HCT116 (cell line): ENCODE measurements at regions not wholly inside any gene's neighbourhood (a gene's known extent, or its start where the extent isn't known, plus 50 kb on each side); places are given as distances from the start of the nearest gene placed in this dataset.

Source experiments
- ATAC-seq: fragments of 200-7000 bp; cut with Tn5 transposase; 2 replicates; pipeline ENCODE4 v1.9.1; 2020; ENCODE audit warnings: mild to moderate bottlenecking, moderate library complexity
- BruUV-seq: library from RNA; stranded (reverse); fragments of 400-500 nt; replicated peaks from 2 replicates; lab custom pipeline; 2021; lab: Mats Ljungman, UMichigan
- CTCF ChIA-PET: fragments of 300-600 bp; sonication (Branson Sonifier 250); formaldehyde crosslinking; loops from one replicate; lab custom pipeline; 2021; ENCODE audit warnings: antibody characterized with exemption; lab: Charles Lee
- POLR2A ChIA-PET: fragments of 300-600, 350-600 bp; sonication (Branson Sonifier 250); formaldehyde crosslinking; loops from one replicate; lab custom pipeline; 2021; ENCODE audit warnings: antibody characterized with exemption; lab: Charles Lee
- RAD21 ChIA-PET, 2 experiments: fragments of 300-600 bp; sonication (Branson Sonifier 250); formaldehyde crosslinking; loops; one replicate each; lab custom pipeline; 2023; ENCODE audit warnings: low total read pairs in 2 of 2; ENCODE audit not compliant: uncharacterized antibody in 2 of 2, unreplicated experiment in 2 of 2, low non-redundant PET in 1 of 2; lab: Charles Lee
- DNase-seq: peaks from one replicate; pipeline ENCODE4 v3.0.0-alpha.2; 2010; ENCODE audit warnings: low read depth, low spot score
- H2AFZ ChIP-seq: fragments of 200-600 bp; shearing (Covaris generic), sonication (generic); 2 replicates; pipeline ENCODE4 v1.6.1; 2017; ENCODE audit warnings: low read depth, mixed run types, mixed read lengths, antibody characterized with exemption, low read length; ENCODE audit not compliant: poor library complexity, severe bottlenecking
- H3K27ac ChIP-seq: 2 replicates; pipeline ENCODE4 v1.5.1; 2012; ENCODE audit warnings: low read depth, low read length
- H3K27me3 ChIP-seq: fragments of 200-600 bp; sonication (generic); 2 replicates; pipeline ENCODE4 v1.6.1; 2016; ENCODE audit warnings: mixed run types, low read length, mixed read lengths; ENCODE audit not compliant: insufficient read depth
- H3K36me3 ChIP-seq, 2 experiments: fragments of 200-500 bp in 1 of 2; fragments of 200-600 bp in 1 of 2; sonication (Bioruptor generic) in 1 of 2; sonication (generic) in 1 of 2; 2 replicates each; pipeline versions ENCODE4 v1.5.1 to v1.6.1; 2014 to 2016; ENCODE audit warnings: low read length in 2 of 2, inconsistent platforms in 1 of 2, mixed read lengths in 1 of 2, mixed run types in 1 of 2; ENCODE audit not compliant: insufficient read depth in 2 of 2, control insufficient read depth in 1 of 2
- H3K4me1 ChIP-seq, 2 experiments: fragments of 200-600 bp in 1 of 2; sonication (generic) in 1 of 2; 2 replicates each; pipeline versions ENCODE4 v1.5.1 to v1.6.1; 2012 to 2017; ENCODE audit warnings: low read length in 2 of 2, inconsistent platforms in 1 of 2, mild to moderate bottlenecking in 1 of 2, mixed read lengths in 1 of 2, mixed run types in 1 of 2, moderate library complexity in 1 of 2; ENCODE audit not compliant: insufficient read depth in 2 of 2, control insufficient read depth in 1 of 2
- H3K4me2 ChIP-seq: fragments of 200-600 bp; sonication (generic); 2 replicates; pipeline ENCODE4 v1.6.1; 2017; ENCODE audit warnings: mixed run types, low read length, mixed read lengths
- H3K4me3 ChIP-seq, 2 experiments: fragments of 200-600 bp in 1 of 2; sonication (generic) in 1 of 2; replicated peaks in 1 of 2; 2 replicates each; pipeline ENCODE4 v1.5.1; 2011 to 2016; ENCODE audit warnings: low read length in 2 of 2, control low read depth in 1 of 2, low read depth in 1 of 2, mild to moderate bottlenecking in 1 of 2, mixed read lengths in 1 of 2, mixed run types in 1 of 2
- H3K79me2 ChIP-seq: fragments of 200-600 bp; sonication (generic); 2 replicates; pipeline ENCODE4 v1.6.1; 2017; ENCODE audit warnings: mild to moderate bottlenecking, mixed run types, low read length, moderate library complexity, mixed read lengths; ENCODE audit not compliant: insufficient read depth
- H3K9ac ChIP-seq: fragments of 200-600 bp; sonication (generic); 2 replicates; pipeline ENCODE4 v1.6.1; 2016; ENCODE audit warnings: low read length, mixed read lengths
- H3K9me2 ChIP-seq: fragments of 200-600 bp; sonication (generic), shearing (Covaris generic); 2 replicates; pipeline ENCODE4 v1.6.1; 2017; ENCODE audit warnings: mixed run types, mild to moderate bottlenecking, moderate library complexity; ENCODE audit not compliant: insufficient read depth
- H3K9me3 ChIP-seq, 2 experiments: fragments of 200-500 bp in 1 of 2; fragments of 200-600 bp in 1 of 2; sonication (Bioruptor generic) in 1 of 2; sonication (generic) in 1 of 2; 2 replicates each; pipeline ENCODE4 v1.6.1; 2014 to 2017; ENCODE audit warnings: low read length in 2 of 2, mixed read lengths in 2 of 2, inconsistent platforms in 1 of 2, low read depth in 1 of 2, mild to moderate bottlenecking in 1 of 2, mixed run types in 1 of 2, moderate library complexity in 1 of 2; ENCODE audit not compliant: control insufficient read depth in 1 of 2, insufficient read depth in 1 of 2
- H4K20me1 ChIP-seq: fragments of 200-600 bp; sonication (generic), shearing (Covaris generic); 2 replicates; pipeline ENCODE4 v1.6.1; 2017; ENCODE audit warnings: mixed run types, mild to moderate bottlenecking, moderate library complexity; ENCODE audit not compliant: insufficient read depth
- CEBPB ChIP-seq: IDR thresholded peaks from 2 replicates; pipeline ENCODE4 v1.6.1; 2012; ENCODE audit warnings: low read depth
- EZH2phosphoT487 ChIP-seq: fragments of 200-600 bp; IDR thresholded peaks from 2 replicates; pipeline ENCODE4 v1.6.1; 2018; ENCODE audit warnings: antibody characterized with exemption, borderline replicate concordance
- POLR2AphosphoS5 ChIP-seq: IDR thresholded peaks from 2 replicates; pipeline ENCODE4 v1.6.1; 2011; ENCODE audit warnings: mild to moderate bottlenecking, low read depth, low read length, moderate library complexity
- YY1 ChIP-seq: IDR thresholded peaks from 2 replicates; pipeline ENCODE4 v1.6.1; 2011; ENCODE audit warnings: low read length, low read depth, moderate library complexity, mild to moderate bottlenecking; ENCODE audit not compliant: insufficient replicate concordance; ENCODE audit errors: extremely low read depth
- ZBTB33 ChIP-seq: IDR thresholded peaks from 2 replicates; pipeline ENCODE4 v1.6.1; 2011; ENCODE audit warnings: mild to moderate bottlenecking, low read length, moderate library complexity; ENCODE audit not compliant: insufficient replicate concordance; ENCODE audit errors: extremely low read depth
- intact Hi-C: fragments of 100-400 bp; cut with micrococcal nuclease; formaldehyde crosslinking; loops from 2 replicates; pipeline ENCODE4 v1.10.0; 2022
- TF ChIP-seq, protein P1 (sequence below), 3 experiments: fragments of 200-600 bp in 1 of 3; sonication (generic) in 1 of 3; IDR thresholded peaks in 2 of 3; conservative IDR thresholded peaks in 1 of 3; 2 replicates each; pipeline ENCODE4 v1.5.1; 2012 to 2017; ENCODE audit warnings: low read depth in 2 of 3, low read length in 2 of 3, antibody characterized with exemption in 1 of 3, borderline replicate concordance in 1 of 3, control low read depth in 1 of 3, mild to moderate bottlenecking in 1 of 3, mixed read lengths in 1 of 3, mixed run types in 1 of 3, moderate library complexity in 1 of 3; ENCODE audit not compliant: insufficient read depth in 1 of 3

DNA sequence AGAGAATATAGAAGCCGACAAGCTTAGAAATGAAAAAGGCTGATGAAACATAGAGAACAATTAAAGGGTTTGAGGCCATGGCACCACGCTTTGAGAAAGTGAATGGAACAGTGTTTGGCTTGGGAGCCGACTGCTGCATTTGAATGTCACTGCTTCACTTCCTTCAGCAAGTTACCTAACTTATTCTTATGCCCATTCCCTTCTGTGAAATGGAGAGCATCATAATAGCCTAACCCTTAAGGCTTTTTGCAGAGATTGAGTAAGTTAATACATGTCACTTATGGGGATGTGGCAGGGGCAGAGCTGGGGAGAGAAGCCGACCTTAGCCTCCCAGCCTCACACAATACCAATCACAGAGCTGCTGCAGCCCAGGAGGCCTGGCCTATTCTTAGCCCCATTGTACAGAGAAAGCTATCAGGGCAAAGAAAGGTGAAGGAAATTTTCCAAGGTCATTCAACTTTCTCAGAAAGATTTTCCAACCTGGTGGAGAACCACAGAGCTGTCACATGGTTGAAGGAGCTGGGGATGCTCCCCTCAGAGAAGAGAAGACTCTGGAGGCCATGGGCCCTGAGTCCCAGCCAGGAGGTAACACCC, 186.0 kb upstream of the GDF10 start:
- ChIA-PET CTCF (no interaction called here), POLR2A (no interaction called here), RAD21 (no interaction called here)
- intact Hi-C loops: no loop called here
- ATAC-seq: no peak
- Histone ChIP-seq H3K27ac (no peak overlapping the region), H3K36me3 (no peaks in the 10 kb centered on the region), H3K27me3 (peaks cover 3% of the 10 kb centered on the region; the same call in 1 of the 2 replicates), H3K4me3 (no peak overlapping the region), H3K4me1 (no peaks in the 10 kb centered on the region), H3K9me2 (no peaks in the 10 kb centered on the region), H3K9ac (no peak overlapping the region), H3K79me2 (no peaks in the 10 kb centered on the region), H2AFZ (no peak overlapping the region), H3K9me3 (no peaks in the 10 kb centered on the region), H4K20me1 (no peaks in the 10 kb centered on the region), H3K4me2 (no peak overlapping the region)
- no peak for DNase-seq
- TF ChIP-seq YY1 (no peak), EZH2phosphoT487 (no peak), CEBPB (no peak), POLR2AphosphoS5 (no peak), ZBTB33 (no peak)
- TF ChIP-seq, protein P1, sequence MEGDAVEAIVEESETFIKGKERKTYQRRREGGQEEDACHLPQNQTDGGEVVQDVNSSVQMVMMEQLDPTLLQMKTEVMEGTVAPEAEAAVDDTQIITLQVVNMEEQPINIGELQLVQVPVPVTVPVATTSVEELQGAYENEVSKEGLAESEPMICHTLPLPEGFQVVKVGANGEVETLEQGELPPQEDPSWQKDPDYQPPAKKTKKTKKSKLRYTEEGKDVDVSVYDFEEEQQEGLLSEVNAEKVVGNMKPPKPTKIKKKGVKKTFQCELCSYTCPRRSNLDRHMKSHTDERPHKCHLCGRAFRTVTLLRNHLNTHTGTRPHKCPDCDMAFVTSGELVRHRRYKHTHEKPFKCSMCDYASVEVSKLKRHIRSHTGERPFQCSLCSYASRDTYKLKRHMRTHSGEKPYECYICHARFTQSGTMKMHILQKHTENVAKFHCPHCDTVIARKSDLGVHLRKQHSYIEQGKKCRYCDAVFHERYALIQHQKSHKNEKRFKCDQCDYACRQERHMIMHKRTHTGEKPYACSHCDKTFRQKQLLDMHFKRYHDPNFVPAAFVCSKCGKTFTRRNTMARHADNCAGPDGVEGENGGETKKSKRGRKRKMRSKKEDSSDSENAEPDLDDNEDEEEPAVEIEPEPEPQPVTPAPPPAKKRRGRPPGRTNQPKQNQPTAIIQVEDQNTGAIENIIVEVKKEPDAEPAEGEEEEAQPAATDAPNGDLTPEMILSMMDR (IDR thresholded peaks at IDR 0.05 in 2 of 3, conservative IDR thresholded peaks at IDR 0.05 in 1 of 3; ENCODE audit: borderline replicate concordance in 1 of 3, insufficient read depth in 1 of 3, low read depth in 2 of 3, low read length in 2 of 3): no peak
- no TSS peak for BruUV-seq
